GM19240 (cell line): ENCODE measurements at regions not wholly inside any gene's neighbourhood (a gene's known extent, or its start where the extent isn't known, plus 50 kb on each side); places are given as distances from the start of the nearest gene placed in this dataset.

ENCODE experiments used
- DNase-seq: peaks from one replicate; pipeline ENCODE4 v3.0.0; 2011; ENCODE audit warnings: low spot score; ENCODE audit not compliant: insufficient read length

- DNase-seq, result no peak
These were observed 167.6 kb upstream of the ESRRG start for GRCh38 chr1:216890871-216891270.

- no peak for DNase-seq
These were observed 165.5 kb upstream of the ESRRG start for GRCh38 chr1:216888731-216889130.

- no peak for DNase-seq
These were observed 163.8 kb upstream of the ESRRG start for GRCh38 chr1:216887032-216887431.

DNA sequence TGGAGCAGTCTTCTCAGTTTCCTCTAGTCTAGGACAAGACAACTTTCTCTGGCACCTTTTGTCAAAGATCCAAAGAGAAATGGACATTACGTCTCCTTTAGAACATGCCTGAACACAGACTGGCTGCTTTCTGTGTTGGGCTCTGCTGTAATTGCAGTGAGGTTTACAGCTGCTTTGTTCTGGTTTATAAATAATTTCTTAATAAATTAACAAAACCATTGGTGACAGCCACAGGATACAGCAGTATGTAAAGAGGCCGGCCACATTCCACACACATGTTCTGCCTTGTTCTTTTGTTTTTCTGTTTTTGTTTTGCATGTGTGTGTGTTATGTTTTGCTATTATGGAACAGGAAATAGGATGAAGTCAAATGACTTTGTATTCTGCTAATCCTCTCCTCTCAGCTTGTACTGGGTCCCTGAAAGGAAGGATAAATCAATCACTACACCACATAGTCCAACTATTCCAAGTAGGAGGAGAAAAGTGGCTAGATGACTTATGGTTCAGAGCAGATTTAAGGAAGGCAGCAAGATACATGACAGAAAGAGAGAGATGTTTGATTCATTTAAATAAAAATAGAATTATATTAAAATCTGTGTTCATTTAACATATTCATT lies 161.5 kb upstream of the ESRRG start:
- DNase-seq, result no peak

- no peak for DNase-seq
These were observed 160.3 kb upstream of the ESRRG start for GRCh38 chr1:216883518-216883917.

GRCh38 chr1:216881695-216882094 lies 158.5 kb upstream of the ESRRG start:
- DNase-seq, result no peak

DNA sequence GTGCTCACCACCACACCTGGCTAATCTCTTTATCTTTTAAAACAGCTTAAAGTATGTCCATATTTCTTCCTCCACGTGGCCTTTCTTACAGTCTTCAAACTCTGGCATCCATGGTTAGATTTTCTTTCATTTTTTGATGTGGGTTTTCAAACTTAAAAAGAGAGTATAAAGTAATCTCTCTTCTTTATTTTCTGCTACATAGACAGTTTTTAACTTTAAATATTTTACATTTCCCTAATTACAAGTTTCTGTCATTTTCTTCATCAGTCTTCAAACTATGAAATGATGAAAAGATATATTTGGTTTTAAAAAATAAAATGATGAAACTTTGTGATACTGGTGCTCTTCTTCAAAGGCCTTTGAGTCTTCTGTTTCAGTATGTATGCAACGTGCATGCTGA lies 143.5 kb upstream of the ESRRG start:
- no peak for DNase-seq

GRCh38 chr1:216855810-216856209 lies 132.6 kb upstream of the ESRRG start:
- no peak for DNase-seq

DNA sequence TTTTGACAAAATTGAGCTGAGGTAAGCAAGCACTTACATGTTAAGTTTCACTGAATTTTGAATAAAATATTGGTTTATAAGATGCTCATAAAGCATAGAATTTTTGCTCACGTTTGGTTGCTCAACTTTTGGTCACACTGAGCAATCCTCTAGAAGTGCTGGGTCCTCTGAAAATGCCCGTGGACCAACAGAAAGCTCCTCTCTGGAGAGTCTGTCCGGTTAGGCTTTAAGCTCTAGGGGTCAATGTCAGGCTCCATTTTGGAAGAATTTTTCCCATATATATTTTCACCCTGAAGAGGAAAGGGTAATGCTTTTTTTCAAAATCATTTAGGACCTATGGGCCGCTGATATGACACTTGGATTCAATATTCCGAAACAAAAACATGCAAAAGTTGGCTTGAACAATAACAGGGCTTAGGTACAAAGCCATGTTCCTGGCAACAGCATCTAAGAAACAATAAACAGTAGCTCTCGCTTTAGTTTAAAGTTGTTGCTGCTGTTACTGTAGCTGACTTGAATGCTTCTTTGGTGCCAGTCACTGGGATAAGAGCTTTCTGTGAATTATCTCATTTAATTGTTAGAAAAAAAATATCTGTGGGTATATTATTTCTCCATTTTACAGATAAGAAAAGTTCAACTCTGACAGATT lies 131.7 kb upstream of the ESRRG start:
- DNase-seq, result no peak

GRCh38 chr1:216851073-216851472 lies 127.8 kb upstream of the ESRRG start:
- DNase-seq, result no peak

DNA sequence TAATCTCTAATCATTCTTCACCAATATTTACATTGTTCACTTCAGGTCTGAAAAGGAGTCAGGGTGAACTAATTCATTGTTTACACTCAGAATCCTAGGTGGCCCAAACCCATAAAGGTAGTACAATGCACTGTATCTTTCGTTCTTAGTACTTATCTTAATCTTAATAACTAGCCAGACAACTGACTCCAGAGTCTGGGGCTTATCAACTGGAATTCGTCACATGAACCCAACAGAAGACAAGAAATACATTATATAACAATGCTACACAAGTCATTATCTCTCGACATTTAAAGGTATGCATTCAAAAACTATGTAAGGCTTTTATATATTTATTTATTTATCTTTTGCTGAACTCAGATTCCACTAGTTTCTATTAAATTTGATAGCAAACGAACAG lies 125.9 kb upstream of the ESRRG start:
- DNase-seq, result no peak

DNA sequence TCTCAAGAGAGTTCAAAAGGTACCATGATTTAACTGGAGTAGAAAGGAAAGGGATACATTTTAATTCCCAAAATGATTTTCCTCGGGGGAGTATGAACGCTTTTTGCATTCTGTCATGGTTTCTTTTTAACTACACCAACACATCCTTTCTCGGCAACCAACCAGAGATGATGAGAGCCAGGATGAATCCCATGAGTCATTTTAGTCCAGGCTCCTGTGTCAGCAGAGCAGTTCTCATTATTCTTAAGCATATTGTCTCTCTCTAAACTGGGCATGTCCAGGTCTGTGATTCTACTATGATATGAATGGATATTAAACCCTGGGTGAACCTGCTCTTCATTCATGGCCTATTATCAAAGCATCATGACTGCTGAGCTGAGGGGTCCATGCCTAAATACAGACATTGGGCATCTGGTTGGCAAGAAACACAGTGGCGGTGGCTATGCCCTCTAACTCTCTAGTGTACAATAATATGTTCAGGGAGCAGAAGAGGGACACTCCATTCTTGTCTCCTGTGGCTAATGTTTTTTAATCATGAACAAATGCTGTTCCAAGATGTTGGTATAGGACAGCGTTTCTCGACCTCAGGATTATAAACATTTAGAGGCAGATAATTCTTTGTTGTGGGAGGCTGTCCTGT lies 124.3 kb upstream of the ESRRG start:
- no peak for DNase-seq

- DNase-seq, result no peak
These were observed 123.1 kb upstream of the ESRRG start for GRCh38 chr1:216846339-216846738.

- no peak for DNase-seq
These were observed 120.2 kb upstream of the ESRRG start for GRCh38 chr1:216843409-216843808.

DNA sequence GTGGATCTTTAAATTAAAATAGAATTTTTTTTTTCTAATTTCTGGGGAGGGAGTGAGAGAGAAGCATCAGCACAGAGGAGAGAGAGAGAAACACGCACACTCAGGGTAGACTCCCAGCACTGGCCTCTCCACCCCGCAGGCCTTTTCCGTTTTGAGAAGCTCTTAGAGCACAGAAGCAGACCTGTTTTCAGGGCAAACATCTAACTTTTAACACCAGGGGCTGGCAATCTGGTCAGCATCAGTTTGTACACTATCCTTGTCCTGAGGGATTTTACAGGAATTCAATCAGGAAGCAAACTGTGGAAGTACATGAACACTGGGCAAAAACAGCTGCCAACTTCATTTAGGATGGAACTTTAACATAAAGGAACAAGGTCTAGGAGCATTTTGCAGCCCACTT lies 117.9 kb upstream of the ESRRG start:
- no peak for DNase-seq

DNA sequence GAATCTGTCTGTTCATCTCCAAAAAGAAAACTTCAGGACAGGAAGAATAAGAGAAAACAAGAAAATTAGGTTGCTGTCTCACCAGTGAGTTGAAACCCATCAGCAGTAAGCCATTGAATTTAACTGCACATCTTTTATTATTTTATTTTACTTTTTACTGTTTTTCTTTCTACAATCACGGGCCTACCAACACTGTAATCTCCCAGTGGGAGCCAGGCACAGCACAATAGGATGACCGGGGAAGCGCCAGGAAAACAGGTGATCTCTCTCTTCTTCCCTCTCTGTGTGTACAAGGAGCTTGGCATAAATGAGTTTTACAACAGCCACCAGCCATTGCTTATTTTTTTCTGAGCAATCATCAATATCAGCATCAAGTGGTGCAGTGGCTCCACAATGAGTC lies 113.1 kb upstream of the ESRRG start:
- no peak for DNase-seq

- no peak for DNase-seq
These were observed 110.3 kb upstream of the ESRRG start for GRCh38 chr1:216833509-216833908.

DNA sequence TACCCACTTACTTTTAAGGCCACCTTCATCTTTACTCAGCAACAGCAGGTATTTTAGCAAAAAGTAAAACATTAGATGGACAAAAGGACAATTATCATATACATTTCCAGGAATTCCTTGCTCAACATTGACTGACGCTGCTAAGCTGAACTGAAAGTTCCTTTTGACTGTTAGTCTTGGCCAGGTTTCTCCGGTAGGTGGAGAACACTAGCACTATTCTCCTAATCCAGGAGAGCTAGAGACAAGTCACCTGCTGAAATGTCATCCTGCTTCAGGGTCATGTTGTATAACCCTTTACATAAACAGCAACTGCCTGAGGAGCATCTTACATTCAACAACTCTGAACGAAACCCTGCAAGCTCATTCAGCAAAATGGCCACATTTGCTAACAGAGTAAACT lies 109.0 kb upstream of the ESRRG start:
- no peak for DNase-seq

- no peak for DNase-seq
These were observed 107.4 kb upstream of the ESRRG start for GRCh38 chr1:216830424-216831210.

DNA sequence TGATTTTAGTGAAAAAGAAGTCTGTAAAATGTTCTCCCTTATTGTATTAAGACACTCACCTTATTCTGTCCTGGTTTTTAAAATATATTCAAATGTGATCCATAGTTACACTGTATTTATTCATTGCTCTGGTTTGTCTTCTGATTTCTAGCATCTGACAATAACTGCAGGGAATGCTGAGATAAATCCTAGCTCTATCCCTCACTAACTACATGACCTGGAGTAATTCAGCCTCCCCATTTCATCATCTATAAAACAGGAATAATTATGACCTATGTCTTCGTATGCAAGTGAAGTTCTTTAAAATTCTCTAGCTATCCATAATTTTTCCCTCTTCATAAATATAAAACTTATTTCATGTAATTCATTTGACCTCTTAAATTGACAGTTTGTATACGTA lies 104.0 kb upstream of the ESRRG start:
- no peak for DNase-seq

DNA sequence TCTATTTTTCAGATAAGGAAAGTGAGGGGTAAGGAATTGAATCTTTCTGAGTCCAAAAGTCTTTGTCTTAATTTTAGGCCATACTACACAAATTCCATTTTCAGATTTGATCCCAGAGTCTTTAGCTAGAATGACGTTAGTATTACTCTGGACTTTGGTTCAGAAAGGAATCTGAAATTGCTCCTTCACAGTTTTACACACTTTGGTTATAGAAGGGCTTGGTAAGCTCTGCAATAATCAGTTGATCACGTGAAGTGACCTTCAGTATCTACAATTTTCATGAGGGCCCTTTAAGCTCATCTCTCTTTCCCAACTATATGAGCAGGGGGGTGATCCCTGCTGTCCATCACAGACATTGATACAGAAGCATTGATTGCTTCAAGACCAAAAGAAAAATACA lies 103.4 kb upstream of the ESRRG start:
- DNase-seq, result no peak

GRCh38 chr1:216826214-216826613 lies 103.0 kb upstream of the ESRRG start:
- DNase-seq, result no peak
